HEK293 (cell line): ENCODE measurements at regions not wholly inside any gene's neighbourhood (a gene's known extent, or its start where the extent isn't known, plus 50 kb on each side); places are given as distances from the start of the nearest gene placed in this dataset.

Experiments
- CTCF ChIA-PET: fragments of 350-600 bp; formaldehyde crosslinking; extraction: SDS; loops from one replicate; lab custom pipeline; 2021; ENCODE audit warnings: antibody characterized with exemption; lab: Yijun Ruan, JAX
- POLR2A ChIA-PET: fragments of 300-600 bp; formaldehyde crosslinking; extraction: SDS; loops from one replicate; lab custom pipeline; 2020; ENCODE audit warnings: antibody characterized with exemption, inconsistent platforms; lab: Yijun Ruan, JAX
- H3K27ac ChIP-seq: fragments of 200-500 bp; sonication (Bioruptor generic); 2 replicates; pipeline ENCODE4 v1.5.1; 2014; ENCODE audit warnings: low read depth, low read length, control low read depth, inconsistent platforms; ENCODE audit errors: extremely low read depth
- H3K36me3 ChIP-seq, 2 experiments: fragments of 200-500 bp in 1 of 2; sonication (Bioruptor generic) in 1 of 2; 1 replicate in 1 of 2; 2 replicates in 1 of 2; pipeline ENCODE4 v1.5.1; 2014 to 2017; ENCODE audit warnings: inconsistent platforms in 2 of 2, low read length in 2 of 2; ENCODE audit not compliant: control insufficient read depth in 2 of 2, insufficient read depth in 1 of 2
- H3K4me1 ChIP-seq: fragments of 200-500 bp; sonication (Bioruptor generic); 2 replicates; pipeline ENCODE4 v1.5.1; 2014; ENCODE audit warnings: mild to moderate bottlenecking, low read length, inconsistent platforms; ENCODE audit not compliant: control insufficient read depth, insufficient read depth
- H3K4me3 ChIP-seq: 2 replicates; pipeline ENCODE4 v1.5.1; 2011; ENCODE audit warnings: low read depth, mild to moderate bottlenecking, control low read depth, low read length, moderate library complexity
- H3K9me3 ChIP-seq: fragments of 200-500 bp; sonication (Bioruptor generic); 2 replicates; pipeline ENCODE4 v1.5.1; 2014; ENCODE audit warnings: low read depth, low read length, inconsistent platforms; ENCODE audit not compliant: control insufficient read depth, insufficient read depth
- EGR2 ChIP-seq: fragments of 450-650 bp; formaldehyde crosslinking; IDR thresholded peaks from 2 replicates; pipeline ENCODE4 v1.5.1; 2016; ENCODE audit warnings: low read depth, missing biosample characterization, missing genetic modification characterization
- FEZF1 ChIP-seq: fragments of 450-650 bp; formaldehyde crosslinking; IDR thresholded peaks from 2 replicates; pipeline ENCODE4 v1.5.1; 2016; ENCODE audit warnings: missing biosample characterization, missing genetic modification characterization
- GLIS2 ChIP-seq: fragments of 450-650 bp; formaldehyde crosslinking; IDR thresholded peaks from 2 replicates; pipeline ENCODE4 v1.5.1; 2016; ENCODE audit warnings: missing biosample characterization, missing genetic modification characterization
- KLF1 ChIP-seq: fragments of 450-650 bp; formaldehyde crosslinking; IDR thresholded peaks from 2 replicates; pipeline ENCODE4 v1.5.1; 2016; ENCODE audit warnings: missing biosample characterization, missing genetic modification characterization
- KLF17 ChIP-seq: fragments of 450-650 bp; formaldehyde crosslinking; IDR thresholded peaks from 2 replicates; pipeline ENCODE4 v1.5.1; 2016; ENCODE audit warnings: missing biosample characterization, missing genetic modification characterization
- OSR2 ChIP-seq: fragments of 450-650 bp; formaldehyde crosslinking; IDR thresholded peaks from 2 replicates; pipeline ENCODE4 v1.5.1; 2016; ENCODE audit warnings: missing biosample characterization, missing genetic modification characterization
- PRDM1 ChIP-seq: fragments of 450-650 bp; formaldehyde crosslinking; IDR thresholded peaks from 2 replicates; pipeline ENCODE4; 2016; ENCODE audit warnings: missing biosample characterization, missing genetic modification characterization
- SP2 ChIP-seq: fragments of 450-650 bp; formaldehyde crosslinking; IDR thresholded peaks from 2 replicates; pipeline ENCODE4 v1.5.1; 2016; ENCODE audit warnings: missing biosample characterization, missing genetic modification characterization
- ZBTB10 ChIP-seq: fragments of 450-650 bp; formaldehyde crosslinking; IDR thresholded peaks from 2 replicates; pipeline ENCODE4 v1.5.1; 2016; ENCODE audit warnings: missing biosample characterization, missing genetic modification characterization
- ZBTB17 ChIP-seq: fragments of 450-650 bp; formaldehyde crosslinking; IDR thresholded peaks from 2 replicates; pipeline ENCODE4 v1.5.1; 2016; ENCODE audit warnings: missing biosample characterization, missing genetic modification characterization
- ZBTB7A ChIP-seq: fragments of 450-650 bp; formaldehyde crosslinking; IDR thresholded peaks from 2 replicates; pipeline ENCODE4 v1.5.1; 2016; ENCODE audit warnings: low read depth, missing biosample characterization, missing genetic modification characterization
- ZFHX2 ChIP-seq: fragments of 450-650 bp; formaldehyde crosslinking; conservative IDR thresholded peaks from 2 replicates; pipeline ENCODE4 v1.5.1; 2016; ENCODE audit warnings: missing biosample characterization, missing genetic modification characterization
- ZIC2 ChIP-seq: fragments of 450-650 bp; formaldehyde crosslinking; IDR thresholded peaks from 2 replicates; pipeline ENCODE4 v1.5.1; 2016; ENCODE audit warnings: missing biosample characterization, missing genetic modification characterization
- ZNF146 ChIP-seq: fragments of 450-650 bp; formaldehyde crosslinking; IDR thresholded peaks from 2 replicates; pipeline ENCODE4 v1.5.1; 2016; ENCODE audit warnings: missing biosample characterization, missing genetic modification characterization
- ZNF211 ChIP-seq: fragments of 450-650 bp; formaldehyde crosslinking; IDR thresholded peaks from 2 replicates; pipeline ENCODE4 v1.5.1; 2016; ENCODE audit warnings: low read depth, missing biosample characterization, missing genetic modification characterization
- ZNF391 ChIP-seq: fragments of 450-650 bp; formaldehyde crosslinking; IDR thresholded peaks from 2 replicates; pipeline ENCODE4 v1.5.1; 2016; ENCODE audit warnings: low read depth, missing biosample characterization, missing genetic modification characterization, borderline replicate concordance
- ZNF449 ChIP-seq: fragments of 450-650 bp; formaldehyde crosslinking; IDR thresholded peaks from 2 replicates; pipeline ENCODE4 v1.5.1; 2017; ENCODE audit warnings: missing biosample characterization, mild to moderate bottlenecking, missing genetic modification characterization, moderate library complexity
- ZNF521 ChIP-seq: fragments of 450-650 bp; formaldehyde crosslinking; IDR thresholded peaks from 2 replicates; pipeline ENCODE4 v1.5.1; 2017; ENCODE audit warnings: missing biosample characterization, mild to moderate bottlenecking, missing genetic modification characterization
- ZNF624 ChIP-seq: fragments of 450-650 bp; formaldehyde crosslinking; IDR thresholded peaks from 2 replicates; pipeline ENCODE4 v1.5.1; 2017; ENCODE audit warnings: missing biosample characterization, missing genetic modification characterization
- ZNF645 ChIP-seq: fragments of 450-650 bp; formaldehyde crosslinking; IDR thresholded peaks from 2 replicates; pipeline ENCODE4; 2016; ENCODE audit warnings: missing biosample characterization, missing genetic modification characterization
- ZNF776 ChIP-seq: fragments of 450-650 bp; formaldehyde crosslinking; IDR thresholded peaks from 2 replicates; pipeline ENCODE4 v1.5.0; 2017; ENCODE audit warnings: missing biosample characterization, missing genetic modification characterization, borderline replicate concordance
- ZSCAN16 ChIP-seq: fragments of 450-650 bp; formaldehyde crosslinking; IDR thresholded peaks from 2 replicates; pipeline ENCODE4 v1.5.1; 2016; ENCODE audit warnings: missing biosample characterization, missing genetic modification characterization

GRCh38 chr20:53786445-53787267, 193.0 kb upstream of the ZNF217 start:
- peak; percentile 78 for TF ChIP-seq KLF1 (tag by site-specific recombination)
- TF ChIP-seq KLF17 (tag by site-specific recombination) = peak; percentile 55
- no peak for TF ChIP-seq ZFHX2 (tag by site-specific recombination)
- TF ChIP-seq ZIC2 (tag by site-specific recombination) = peak; percentile 23; the same call in 1 of the 2 replicates
- TF ChIP-seq ZBTB17 (tag by site-specific recombination) = peak; percentile 50
- no peak for TF ChIP-seq ZNF521 (tag by site-specific recombination)
- 0 out of 2 replicates have a peak, but pooled peaks have one; percentile 23 for TF ChIP-seq PRDM1
- peak; percentile 76; the same call in 1 of the 2 replicates for TF ChIP-seq OSR2
- TF ChIP-seq, all 188 proteins: peak for 6
- CTCF ChIA-PET = interaction anchor here (0.7 kb wide), 4 partner anchors 8 to 529 kb away, joined by 3 to 7 read pairs (median 3); no protein-coding TSS in a partner anchor
- no peak overlapping the region for H3K27ac ChIP-seq

GRCh38 chr20:53786071-53786444, 192.4 kb upstream of the ZNF217 start:
- Histone ChIP-seq H3K4me1 (peaks cover 3% of the 10 kb centered on the region), H3K27ac (no peak overlapping the region), H3K4me3 (no peak overlapping the region), H3K36me3 (no peaks in the 10 kb centered on the region), H3K9me3 (no peaks in the 10 kb centered on the region)
- CTCF ChIA-PET = interaction anchor here (0.7 kb wide), 2 partner anchors 50 to 529 kb away, joined by 3 read pairs; no protein-coding TSS in a partner anchor
- POLR2A ChIA-PET = no interaction called here
- no peak for TF ChIP-seq ZNF146 (tag by site-specific recombination)
- TF ChIP-seq ZNF391 = no peak

More at GRCh38 chr20:53786445-53787267, 193.0 kb upstream of the ZNF217 start:
- Histone ChIP-seq H3K4me3 (no peak overlapping the region), H3K4me1 (peaks cover 3% of the 10 kb centered on the region), H3K9me3 (no peaks in the 10 kb centered on the region), H3K36me3 (no peaks in the 10 kb centered on the region)
- POLR2A ChIA-PET = no interaction called here

- Histone ChIP-seq H3K27ac (no peak overlapping the region), H3K4me1 (peaks cover 3% of the 10 kb centered on the region), H3K36me3 (no peaks in the 10 kb centered on the region)
- TF ChIP-seq ZFHX2 (tag by site-specific recombination) (no peak), EGR2 (tag by site-specific recombination) (0 out of 2 replicates have a peak, but pooled peaks have one; percentile 5), ZBTB7A (tag by site-specific recombination) (no peak)
- TF ChIP-seq, all 188 proteins: peak for 1
- ChIA-PET CTCF (no interaction called here), POLR2A (no interaction called here)
- H3K9me3 ChIP-seq = no peaks in the 10 kb centered on the region
- no peak overlapping the region for H3K4me3 ChIP-seq
Observed at GRCh38 chr20:53785320-53785719, 191.7 kb upstream of the ZNF217 start.

GRCh38 chr20:53783768-53784167, 190.1 kb upstream of the ZNF217 start:
- Histone ChIP-seq H3K27ac (no peak overlapping the region), H3K9me3 (no peaks in the 10 kb centered on the region), H3K4me3 (no peak overlapping the region), H3K4me1 (peaks cover 3% of the 10 kb centered on the region), H3K36me3 (no peaks in the 10 kb centered on the region)
- ChIA-PET CTCF (no interaction called here), POLR2A (no interaction called here)
- TF ChIP-seq ZNF624 (tag by site-specific recombination) = no peak
- no peak for TF ChIP-seq FEZF1 (tag by site-specific recombination)
- no peak for TF ChIP-seq ZNF645 (tag by site-specific recombination)
- TF ChIP-seq ZBTB10 (tag by site-specific recombination) = no peak
- TF ChIP-seq ZSCAN16 (tag by site-specific recombination) = no peak
- no peak for TF ChIP-seq ZNF211 (tag by site-specific recombination)
- TF ChIP-seq GLIS2 (tag by site-specific recombination) = no peak
- no peak for TF ChIP-seq SP2 (tag by site-specific recombination)
- no peak for TF ChIP-seq ZNF776 (tag by site-specific recombination)
- TF ChIP-seq ZNF449 (tag by site-specific recombination) = no peak
